ENCODE measurements at regions not wholly inside any gene's neighbourhood (a gene's known extent, or its start where the extent isn't known, plus 50 kb on each side); places are given as distances from the start of the nearest gene placed in this dataset.

- no peak for DNase-seq (ENCODE audit: low read depth)
These were observed 233.1 kb downstream of the BCAS1 start for GRCh38 chr20:53837126-53837826.

- no peak for DNase-seq (ENCODE audit: low read depth)
These were observed 235.6 kb downstream of the BCAS1 start for GRCh38 chr20:53834749-53835148.

GRCh38 chr20:53834062-53834442, 236.3 kb downstream of the BCAS1 start:
- no peak for DNase-seq (ENCODE audit: low read depth)

- no peak for DNase-seq (ENCODE audit: low read depth)
These were observed 236.9 kb downstream of the BCAS1 start for GRCh38 chr20:53833333-53834061.

GRCh38 chr20:53832499-53832898, 237.9 kb downstream of the BCAS1 start:
- no peak for DNase-seq (ENCODE audit: low read depth)

GRCh38 chr20:53831812-53832211, 238.2 kb upstream of the ZNF217 start:
- no peak for DNase-seq (ENCODE audit: low read depth)

- DNase-seq (ENCODE audit: low read depth) = no peak
These were observed 237.6 kb upstream of the ZNF217 start for GRCh38 chr20:53831228-53831627.

GRCh38 chr20:53829724-53830521, 236.3 kb upstream of the ZNF217 start:
- DNase-seq (ENCODE audit: low read depth) = peak; percentile 74

GRCh38 chr20:53829255-53829723, 235.7 kb upstream of the ZNF217 start:
- peak; percentile 93 for DNase-seq (ENCODE audit: low read depth)

GRCh38 chr20:53828682-53829254, 235.1 kb upstream of the ZNF217 start:
- peak; percentile 81 for DNase-seq (ENCODE audit: low read depth)

GRCh38 chr20:53828088-53828681, 234.5 kb upstream of the ZNF217 start:
- peak; percentile 100 for DNase-seq (ENCODE audit: low read depth)

- no peak for DNase-seq (ENCODE audit: low read depth)
These were observed 233.9 kb upstream of the ZNF217 start for GRCh38 chr20:53827292-53828087.

GRCh38 chr20:53826597-53827291, 233.1 kb upstream of the ZNF217 start:
- peak; percentile 25 for DNase-seq (ENCODE audit: low read depth)

GRCh38 chr20:53826090-53826489, 232.5 kb upstream of the ZNF217 start:
- DNase-seq (ENCODE audit: low read depth) = no peak

- no peak for DNase-seq (ENCODE audit: low read depth)
These were observed 231.6 kb upstream of the ZNF217 start for GRCh38 chr20:53825282-53825681.

- DNase-seq (ENCODE audit: low read depth) = no peak
These were observed 231.1 kb upstream of the ZNF217 start for GRCh38 chr20:53824779-53825178.

- DNase-seq (ENCODE audit: low read depth) = no peak
These were observed 229.6 kb upstream of the ZNF217 start for GRCh38 chr20:53823121-53823764.

GRCh38 chr20:53822534-53822933, 228.9 kb upstream of the ZNF217 start:
- no peak for DNase-seq (ENCODE audit: low read depth)

GRCh38 chr20:53819973-53820451, 226.4 kb upstream of the ZNF217 start:
- DNase-seq (ENCODE audit: low read depth) = no peak

All from amniotic epithelial cell (primary cell).